HG03565 (cell line): ENCODE measurements at regions not wholly inside any gene's neighbourhood (a gene's known extent, or its start where the extent isn't known, plus 50 kb on each side); places are given as distances from the start of the nearest gene placed in this dataset.

Experiments
- ATAC-seq: cut with Tn5 transposase; IDR thresholded peaks from one replicate; pipeline ENCODE4 v1.9.1; 2021; ENCODE audit warnings: mild to moderate bottlenecking, moderate library complexity; ENCODE audit not compliant: unreplicated experiment

- ATAC-seq = no peak
Observed at GRCh38 chr4:59068722-59069418, 1958.7 kb upstream of the IGFBP7 start.

DNA sequence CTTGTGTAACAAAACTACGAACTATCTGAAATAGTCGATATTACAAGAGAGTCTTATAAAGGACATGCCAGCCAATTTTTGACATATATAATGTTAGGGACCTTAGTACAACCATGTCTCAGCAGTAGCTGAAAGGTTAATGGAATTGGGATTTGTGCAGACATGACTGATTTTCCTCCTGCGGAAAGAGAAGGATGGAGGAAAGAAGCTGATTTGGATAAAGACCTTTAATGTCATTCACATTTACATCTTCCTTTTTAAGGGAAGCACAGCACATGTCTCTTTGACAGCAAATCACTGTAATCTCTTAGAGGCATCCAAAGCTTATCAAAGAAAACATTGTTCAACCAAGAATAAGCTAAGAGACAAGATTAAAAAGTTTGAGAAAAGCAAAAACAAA is 1976.2 kb upstream of the IGFBP7 start:
- ATAC-seq = no peak

GRCh38 chr4:59091146-59092142 is 1981.3 kb upstream of the IGFBP7 start:
- no peak for ATAC-seq

DNA sequence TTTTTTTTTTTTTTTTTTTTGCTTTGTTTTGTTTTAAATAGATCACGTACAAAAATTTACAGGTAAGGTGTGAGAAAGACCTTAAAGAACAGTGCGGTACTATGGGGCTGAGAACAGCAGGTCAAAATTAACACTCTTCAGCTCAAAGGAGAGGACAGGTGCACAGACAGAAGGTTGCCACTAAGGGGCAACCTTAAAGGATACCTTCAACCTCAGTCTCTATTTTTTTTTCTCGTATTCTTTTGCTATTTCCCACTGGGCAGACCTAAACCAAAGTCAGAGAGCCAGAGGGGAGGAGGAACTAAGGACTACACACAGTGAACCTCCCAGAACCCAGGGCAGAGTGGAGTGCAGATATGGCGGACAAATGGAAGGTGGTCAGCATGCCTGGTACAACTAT is 1984.3 kb upstream of the IGFBP7 start:
- ATAC-seq = no peak

GRCh38 chr4:59102311-59102710 is 1992.1 kb upstream of the IGFBP7 start:
- no peak for ATAC-seq

- no peak for ATAC-seq
Observed at GRCh38 chr4:59120287-59120814, 2010.2 kb upstream of the IGFBP7 start.

GRCh38 chr4:59122626-59123025 is 2012.4 kb upstream of the IGFBP7 start:
- ATAC-seq = no peak

DNA sequence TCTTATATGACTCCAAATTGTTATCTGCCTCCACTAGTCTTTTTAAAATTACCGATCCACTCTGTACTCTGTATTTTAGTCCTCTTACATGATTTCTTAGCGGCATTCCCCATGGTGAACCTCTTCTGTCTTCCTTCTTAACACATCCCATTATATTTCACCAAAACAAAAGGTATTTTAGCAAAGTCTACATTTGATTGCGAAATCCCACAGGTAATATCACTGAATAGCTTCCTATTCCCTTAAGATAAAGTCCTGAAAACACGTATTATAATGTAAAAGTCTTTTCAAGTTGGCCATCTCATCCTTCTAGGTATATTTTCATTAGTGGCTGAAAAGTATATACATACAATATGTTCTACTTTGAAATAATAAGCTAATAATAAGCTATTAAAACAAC is 2016.0 kb upstream of the IGFBP7 start:
- ATAC-seq = no peak

DNA sequence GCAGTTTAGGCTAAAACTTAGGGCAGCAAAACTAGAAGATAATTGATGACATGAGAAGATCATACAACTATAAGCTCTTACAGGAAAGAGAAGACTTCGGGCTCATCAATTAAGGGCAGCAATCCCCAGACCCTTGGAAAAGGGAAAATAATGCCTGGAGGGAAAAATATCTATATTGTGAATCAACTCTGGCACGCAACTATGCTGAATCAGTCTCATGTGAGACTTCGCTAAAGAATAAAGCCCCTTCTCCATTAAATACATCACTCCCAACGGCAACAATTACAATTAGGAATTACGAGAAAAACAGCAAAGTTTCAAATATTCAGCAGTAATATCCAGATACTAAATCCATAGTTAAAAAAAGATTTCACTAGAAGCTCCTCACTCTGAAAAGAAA is 2016.8 kb upstream of the IGFBP7 start:
- ATAC-seq = no peak

- no peak for ATAC-seq
Observed at GRCh38 chr4:59127743-59128142, 2017.6 kb upstream of the IGFBP7 start.

- ATAC-seq = no peak
Observed at GRCh38 chr4:59135248-59135985, 2025.2 kb upstream of the IGFBP7 start.

DNA sequence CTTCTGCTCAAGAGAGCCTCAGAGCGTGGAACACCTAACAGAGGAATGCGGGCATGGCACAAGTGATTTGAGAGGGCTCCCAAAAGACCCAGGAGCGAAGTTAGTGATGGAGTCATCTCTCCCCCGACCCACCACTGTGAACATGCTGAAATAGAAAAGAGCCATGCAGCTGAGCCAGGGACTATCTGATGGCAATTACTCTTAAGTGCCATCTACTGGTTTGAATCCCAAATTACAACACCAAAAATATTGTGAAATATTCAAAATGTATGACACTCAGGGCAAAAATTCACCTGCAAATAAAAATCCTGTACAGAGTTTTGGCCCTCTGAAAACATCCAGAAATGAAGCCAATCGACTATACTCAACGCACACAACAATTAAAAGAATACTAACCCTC is 2038.9 kb upstream of the ADGRL3 start:
- ATAC-seq = no peak

DNA sequence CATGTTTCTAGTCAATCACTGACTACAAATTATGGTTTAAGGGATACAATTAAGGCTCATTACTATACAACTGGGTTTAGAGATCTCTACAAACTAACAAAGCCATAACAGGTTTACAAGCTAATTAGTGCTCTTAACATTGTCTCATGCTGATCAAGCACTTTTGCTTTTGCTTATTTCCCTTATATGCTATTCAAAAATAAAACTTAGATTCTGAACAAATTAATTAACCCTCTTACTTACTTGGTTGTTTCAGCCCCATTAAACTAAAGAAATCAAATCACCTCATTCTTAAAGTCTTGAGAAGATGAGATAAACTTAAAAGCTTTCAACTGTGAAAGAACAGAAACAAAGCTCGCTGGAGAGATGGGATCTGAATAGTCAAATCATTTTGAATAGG is 2024.5 kb upstream of the ADGRL3 start:
- no peak for ATAC-seq

GRCh38 chr4:59179372-59179771 is 2020.8 kb upstream of the ADGRL3 start:
- no peak for ATAC-seq

DNA sequence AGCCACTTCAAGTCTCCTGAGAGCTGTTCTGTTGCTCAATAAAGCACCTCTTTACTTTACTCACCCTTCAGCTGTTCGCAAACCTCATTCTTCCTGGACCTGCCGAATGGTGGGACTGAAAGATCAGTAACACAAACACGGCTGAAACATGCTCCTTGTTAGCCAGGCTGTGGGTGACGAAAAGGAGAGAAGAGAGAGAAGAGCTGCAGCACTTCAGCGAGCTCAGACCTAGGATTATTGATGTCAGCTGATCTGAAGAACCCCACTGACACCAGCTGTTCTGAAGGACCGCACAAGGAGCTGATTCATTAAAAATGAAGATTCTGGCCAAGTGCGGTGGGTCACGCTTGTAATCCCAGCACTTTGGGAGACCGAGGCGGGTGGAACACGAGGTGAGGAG is 2020.0 kb upstream of the ADGRL3 start:
- ATAC-seq = no peak

DNA sequence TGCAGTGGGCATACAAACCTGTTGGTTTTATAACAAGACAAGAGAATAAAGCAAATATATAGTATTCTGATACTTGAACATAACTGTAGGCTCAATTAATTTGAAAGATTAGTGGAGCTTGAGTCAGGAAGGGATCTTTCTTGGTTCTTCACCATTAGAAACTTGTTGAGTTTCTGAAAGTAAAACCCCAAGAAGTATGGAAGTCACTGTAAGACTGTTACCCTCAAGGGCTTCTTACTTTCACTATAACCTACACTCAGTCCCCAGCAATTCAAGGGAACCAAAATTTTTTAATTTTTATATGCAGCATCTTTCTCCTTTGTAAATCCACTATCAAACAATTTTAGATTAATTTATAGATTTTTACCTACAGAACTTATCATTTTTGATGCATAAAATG is 2019.2 kb upstream of the ADGRL3 start:
- ATAC-seq = no peak

GRCh38 chr4:59195839-59196238 is 2004.3 kb upstream of the ADGRL3 start:
- ATAC-seq = no peak

DNA sequence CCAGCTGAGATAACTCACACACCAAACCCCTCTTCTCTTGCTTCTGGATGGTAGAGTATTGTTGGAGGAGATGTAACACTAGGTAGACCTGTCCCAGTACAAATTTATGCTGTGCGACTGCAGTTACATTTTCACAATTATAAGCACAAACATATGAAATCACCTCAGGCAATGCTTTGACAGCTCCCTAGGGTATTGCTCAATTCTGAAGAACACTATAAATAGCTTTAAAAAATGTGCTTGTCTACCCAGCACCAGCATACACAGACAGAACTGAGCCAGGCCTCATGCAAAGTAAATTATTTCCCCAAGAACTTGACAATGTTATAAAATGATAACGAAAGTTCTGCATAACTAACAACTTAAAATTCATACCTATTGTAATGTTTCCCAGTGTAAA is 1999.1 kb upstream of the ADGRL3 start:
- no peak for ATAC-seq

DNA sequence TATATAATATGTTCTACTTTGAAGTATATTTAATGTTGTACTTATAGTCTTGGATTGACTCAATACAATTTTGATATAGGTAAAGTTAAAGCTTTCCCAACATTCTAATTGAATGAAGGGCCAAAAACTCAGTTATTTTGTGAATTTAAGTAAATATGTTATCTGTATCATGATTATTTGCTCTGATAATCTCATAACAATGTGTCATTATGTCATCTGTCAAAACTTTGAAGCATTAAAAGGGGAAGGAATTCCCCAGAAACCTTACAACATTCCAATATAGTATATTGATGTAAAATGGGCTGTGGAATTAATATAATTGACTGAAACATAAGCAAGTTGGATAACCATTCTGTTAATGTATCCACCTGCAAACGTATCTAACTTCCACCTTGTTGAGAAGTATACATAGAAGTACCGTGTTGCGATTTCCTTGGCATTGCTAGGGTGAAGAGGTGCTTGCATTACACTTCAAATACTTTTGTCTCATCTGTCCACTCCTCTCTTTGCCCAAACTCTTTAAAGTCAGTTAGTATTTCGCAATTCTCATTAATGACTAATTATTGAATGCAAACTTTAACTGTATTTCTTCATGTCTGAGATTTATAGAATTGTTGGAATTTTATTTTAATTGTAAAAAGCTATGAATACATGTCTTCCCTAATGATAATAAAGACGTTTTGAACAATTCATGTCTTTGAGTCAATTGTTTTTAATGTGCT is 1982.1 kb upstream of the ADGRL3 start:
- ATAC-seq = no peak

- ATAC-seq = no peak
Observed at GRCh38 chr4:59222221-59222620, 1977.9 kb upstream of the ADGRL3 start.
